ENCODE measurements at regions not wholly inside any gene's neighbourhood (a gene's known extent, or its start where the extent isn't known, plus 50 kb on each side); places are given as distances from the start of the nearest gene placed in this dataset.

GRCh38 chr17:71572343-71572742 lies 548.5 kb upstream of the SOX9 start:
- no peaks in the 10 kb centered on the region for H3K9me3 ChIP-seq (ENCODE audit: control extremely low read depth in 1 of 3, control insufficient read depth in 2 of 3, insufficient read depth in 1 of 3, low read length in 2 of 3)
- H3K27ac Mint-ChIP-seq = no peak overlapping the region
- H3K4me1 Mint-ChIP-seq = no peaks in the 10 kb centered on the region
- H3K4me3 Mint-ChIP-seq = no peak overlapping the region
- no peak overlapping the region for H2AFZ ChIP-seq (ENCODE audit: insufficient read depth, low read depth, low read length, poor library complexity, severe bottlenecking)
- H3K79me2 ChIP-seq (ENCODE audit: control insufficient read depth, insufficient read depth, low read length) = no peaks in the 10 kb centered on the region
- ChIA-PET POLR2A (no interaction called here), CTCF (no interaction called here)
- intact Hi-C loops (cut with micrococcal nuclease) = no loop called here
- H3K36me3 ChIP-seq (replicated peaks in 1 of 2; ENCODE audit: control extremely low read depth in 1 of 2, control insufficient read depth in 1 of 2, extremely low read depth in 1 of 2, insufficient read depth in 2 of 2, low read length in 1 of 2) = no peaks in the 10 kb centered on the region
- H3K27ac ChIP-seq (ENCODE audit: low read length in 2 of 2) = no peak overlapping the region
- H3K4me3 ChIP-seq (ENCODE audit: control extremely low read depth in 1 of 5, extremely low read depth in 1 of 5, insufficient read depth in 1 of 5, low read depth in 2 of 5, low read length in 4 of 5) = no peak overlapping the region
- no peak overlapping the region for H3K4me2 ChIP-seq (replicated peaks; ENCODE audit: low read depth, low read length, poor library complexity, severe bottlenecking)
- peaks cover 1% of the 10 kb centered on the region for H3K9me3 Mint-ChIP-seq (ENCODE audit: insufficient read depth)
- H3K9ac ChIP-seq (ENCODE audit: low read length) = no peak overlapping the region
- no peaks in the 10 kb centered on the region for H4K20me1 ChIP-seq (ENCODE audit: control insufficient read depth, insufficient read depth, low read length, poor library complexity, severe bottlenecking)
- H3K27me3 Mint-ChIP-seq = no peaks in the 10 kb centered on the region
- TF ChIP-seq CTCF (IDR thresholded peaks at IDR 0.05) (no peak), EZH2 (IDR thresholded peaks at IDR 0.05; ENCODE audit: borderline replicate concordance, insufficient read depth, low read depth, low read length, poor library complexity, severe bottlenecking) (no peak)
- DNase-seq (no peak), ATAC-seq (ENCODE audit: low read depth) (no peak)
- H3K4me1 ChIP-seq (ENCODE audit: control insufficient read depth in 2 of 2, insufficient read depth in 2 of 2, low read length in 2 of 2) = no peaks in the 10 kb centered on the region
- no peaks in the 10 kb centered on the region for H3K27me3 ChIP-seq (replicated peaks in 1 of 4; ENCODE audit: control extremely low read depth in 1 of 4, control insufficient read depth in 3 of 4, insufficient read depth in 4 of 4, low read length in 3 of 4)
- WGBS (ENCODE audit: insufficient coverage) = 56% methylated on average over 1 of the region's 2 CpGs

GRCh38 chr17:71578446-71578845 lies 542.4 kb upstream of the SOX9 start:
- H3K4me1 ChIP-seq (ENCODE audit: control insufficient read depth in 2 of 2, insufficient read depth in 2 of 2, low read length in 2 of 2) = no peaks in the 10 kb centered on the region
- no peak for ATAC-seq (ENCODE audit: low read depth)
- H3K27ac Mint-ChIP-seq = no peak overlapping the region
- H3K9me3 ChIP-seq (ENCODE audit: control extremely low read depth in 1 of 3, control insufficient read depth in 2 of 3, insufficient read depth in 1 of 3, low read length in 2 of 3) = no peaks in the 10 kb centered on the region
- no CpG with 5 or more reads among the region's 1 CpG for WGBS (ENCODE audit: insufficient coverage)
- no peak overlapping the region for H3K27ac ChIP-seq (ENCODE audit: low read length in 2 of 2)
- POLR2A ChIA-PET = no interaction called here
- H3K27me3 ChIP-seq (replicated peaks in 1 of 4; ENCODE audit: control extremely low read depth in 1 of 4, control insufficient read depth in 3 of 4, insufficient read depth in 4 of 4, low read length in 3 of 4) = no peaks in the 10 kb centered on the region
- H3K27me3 Mint-ChIP-seq = no peaks in the 10 kb centered on the region
- H3K4me3 Mint-ChIP-seq = no peak overlapping the region
- no peak for TF ChIP-seq EZH2 (IDR thresholded peaks at IDR 0.05; ENCODE audit: borderline replicate concordance, insufficient read depth, low read depth, low read length, poor library complexity, severe bottlenecking)
- H4K20me1 ChIP-seq (ENCODE audit: control insufficient read depth, insufficient read depth, low read length, poor library complexity, severe bottlenecking) = no peaks in the 10 kb centered on the region
- H3K4me2 ChIP-seq (replicated peaks; ENCODE audit: low read depth, low read length, poor library complexity, severe bottlenecking) = no peak overlapping the region
- intact Hi-C loops (cut with micrococcal nuclease) = no loop called here
- peaks cover 9% of the 10 kb centered on the region for H3K9me3 Mint-ChIP-seq (ENCODE audit: insufficient read depth)
- no peak overlapping the region for H3K9ac ChIP-seq (ENCODE audit: low read length)
- no peak overlapping the region for H2AFZ ChIP-seq (ENCODE audit: insufficient read depth, low read depth, low read length, poor library complexity, severe bottlenecking)
- no peaks in the 10 kb centered on the region for H3K4me1 Mint-ChIP-seq
- CTCF ChIA-PET = no interaction called here
- H3K79me2 ChIP-seq (ENCODE audit: control insufficient read depth, insufficient read depth, low read length) = no peaks in the 10 kb centered on the region
- H3K36me3 ChIP-seq (replicated peaks in 1 of 2; ENCODE audit: control extremely low read depth in 1 of 2, control insufficient read depth in 1 of 2, extremely low read depth in 1 of 2, insufficient read depth in 2 of 2, low read length in 1 of 2) = no peaks in the 10 kb centered on the region
- no peak for DNase-seq
- no peak overlapping the region for H3K4me3 ChIP-seq (ENCODE audit: control extremely low read depth in 1 of 5, extremely low read depth in 1 of 5, insufficient read depth in 1 of 5, low read depth in 2 of 5, low read length in 4 of 5)

All from B cell (primary cell).